T47D (cell line): ENCODE measurements at regions not wholly inside any gene's neighbourhood (a gene's known extent, or its start where the extent isn't known, plus 50 kb on each side); places are given as distances from the start of the nearest gene placed in this dataset.
"Not testable (repeated sequence)": the region's sequence is repeated elsewhere in the genome, so short reads cannot be mapped to it uniquely, and the experiment has no call there.

Source experiments
- DNase-seq, 2 experiments: peaks; one replicate each; pipeline versions ENCODE4 v3.0.0 to v3.0.0-alpha.2; 2011 to 2012; ENCODE audit warnings: low read depth in 1 of 2, low spot score in 1 of 2
- JUND ChIP-seq: IDR thresholded peaks from 2 replicates; pipeline ENCODE4 v1.6.1; 2012; ENCODE audit warnings: low read depth
- in situ Hi-C: cut with HindIII; loops from 2 replicates; pipeline ENCODE4 v1.10.0; 2016; ENCODE audit warnings: low sequenced_read_pairs, low pct_unique_long_range_greater_than_20kb

GRCh38 chr7:106731646-106732444, 70.9 kb upstream of the CCDC71L start:
- TF ChIP-seq JUND = no peak
- no peak for DNase-seq
- in situ Hi-C loops = no loop called here

DNA sequence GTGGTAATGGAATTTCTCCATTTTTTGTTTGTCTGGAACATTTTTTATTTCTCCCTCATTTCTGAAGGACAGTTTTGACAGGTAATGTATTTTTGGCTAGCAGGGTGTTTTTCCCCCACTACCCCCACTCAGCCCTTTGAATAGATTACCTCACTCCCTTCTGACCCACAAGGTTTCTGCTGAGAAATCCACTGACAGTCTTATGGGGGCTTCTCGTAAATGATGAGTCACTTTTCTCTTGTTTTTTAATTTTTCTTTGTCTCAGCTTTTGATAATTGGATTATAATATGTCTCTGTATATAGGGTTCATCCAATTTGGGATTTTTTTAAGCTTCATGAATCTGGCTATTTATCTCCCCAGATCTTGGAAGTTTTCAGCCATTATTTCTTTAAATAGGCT, 74.7 kb upstream of the CCDC71L start:
- TF ChIP-seq JUND = no peak
- in situ Hi-C loops = no loop called here
- DNase-seq = no peak

- in situ Hi-C loops = no loop called here
These were observed 75.2 kb upstream of the CCDC71L start for GRCh38 chr7:106736123-106736507.

DNA sequence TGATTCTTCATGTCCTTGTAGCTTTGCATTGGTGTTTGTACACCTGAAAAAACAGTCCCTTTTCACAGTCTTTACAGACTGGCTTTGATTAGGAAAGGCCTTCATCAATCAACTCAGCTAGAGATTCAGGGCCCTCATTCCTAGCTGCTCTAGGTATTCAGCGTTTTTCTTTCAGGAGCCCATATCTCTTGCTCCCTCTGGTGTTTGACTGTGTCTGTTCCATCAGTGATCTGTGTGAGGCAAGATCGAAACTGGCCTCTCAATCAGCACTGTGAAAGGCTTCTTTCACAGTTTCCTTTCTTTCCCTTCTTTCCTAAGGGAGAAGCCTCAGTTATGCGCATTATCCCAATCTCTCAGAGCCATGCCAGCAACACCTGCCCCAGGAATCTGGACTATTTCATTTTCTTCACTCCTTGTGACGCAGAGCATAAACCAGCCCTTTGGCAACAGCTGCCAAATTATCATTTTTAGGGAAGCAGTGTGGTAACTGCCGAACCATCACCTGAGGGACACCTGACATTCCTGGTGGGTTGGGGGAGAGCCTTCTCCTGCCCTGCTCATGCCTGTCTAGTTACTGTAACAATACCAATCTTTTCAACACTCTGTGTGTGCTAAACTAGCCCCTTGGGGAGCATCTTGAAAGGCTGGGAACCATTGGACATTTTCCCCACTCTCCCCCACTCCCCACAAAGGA, 75.7 kb upstream of the CCDC71L start:
- in situ Hi-C loops = no loop called here
- TF ChIP-seq JUND = no peak
- peak; percentile 8 to 72 for DNase-seq

More at GRCh38 chr7:106736123-106736507, 75.2 kb upstream of the CCDC71L start:
- no peak for TF ChIP-seq JUND
- DNase-seq = no peak

DNA sequence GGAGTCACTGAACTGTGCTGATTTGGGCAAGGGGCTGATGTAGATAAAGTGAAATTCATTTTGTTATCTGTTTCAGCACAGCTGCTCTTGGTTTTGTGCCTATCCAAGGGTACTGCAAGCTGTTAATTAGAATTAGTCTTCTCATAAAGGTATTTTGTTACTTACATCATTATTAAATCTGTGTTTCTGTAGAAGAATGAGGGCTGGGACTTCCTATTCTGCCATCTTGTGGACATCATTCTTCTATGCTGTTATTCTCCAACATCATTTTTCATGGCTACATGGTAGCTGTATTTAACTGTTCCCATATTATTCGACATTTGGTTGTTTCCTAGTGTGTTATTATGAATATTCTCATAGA, 76.2 kb upstream of the CCDC71L start:
- in situ Hi-C loops = no loop called here
- no peak for TF ChIP-seq JUND
- peak in 1 of 2 experiments; percentile 27 for DNase-seq

GRCh38 chr7:106740806-106741205, 79.8 kb upstream of the CCDC71L start:
- DNase-seq = no peak
- in situ Hi-C loops = no loop called here
- TF ChIP-seq JUND = no peak

- in situ Hi-C loops = no loop called here
- DNase-seq = peak in 1 of 2 experiments; percentile 4
- no peak for TF ChIP-seq JUND
These were observed 83.7 kb upstream of the CCDC71L start for GRCh38 chr7:106744563-106745091.

GRCh38 chr7:106747301-106747700, 86.3 kb upstream of the CCDC71L start:
- DNase-seq, in situ Hi-C loops: not testable (repeated sequence)

DNA sequence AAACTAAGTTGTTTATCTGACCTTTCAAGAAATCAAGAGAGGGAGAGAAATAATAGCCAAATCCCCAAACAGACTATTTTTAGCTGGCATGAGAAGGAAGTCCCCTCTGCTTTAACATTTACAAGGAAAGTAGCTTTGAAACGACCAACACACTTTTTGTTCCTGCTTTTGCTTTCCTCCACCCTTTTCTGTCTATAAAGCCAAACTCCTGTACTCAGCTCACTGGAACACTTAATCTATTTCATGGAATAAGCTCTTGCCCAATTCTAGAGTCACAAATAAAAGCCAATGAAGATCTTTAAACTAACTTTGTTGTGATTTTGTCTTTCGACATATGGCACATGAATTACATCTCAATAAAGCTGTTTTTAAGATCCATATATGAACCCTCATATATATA, 86.8 kb upstream of the CCDC71L start:
- DNase-seq = no peak
- in situ Hi-C loops = no loop called here
- no peak for TF ChIP-seq JUND

DNA sequence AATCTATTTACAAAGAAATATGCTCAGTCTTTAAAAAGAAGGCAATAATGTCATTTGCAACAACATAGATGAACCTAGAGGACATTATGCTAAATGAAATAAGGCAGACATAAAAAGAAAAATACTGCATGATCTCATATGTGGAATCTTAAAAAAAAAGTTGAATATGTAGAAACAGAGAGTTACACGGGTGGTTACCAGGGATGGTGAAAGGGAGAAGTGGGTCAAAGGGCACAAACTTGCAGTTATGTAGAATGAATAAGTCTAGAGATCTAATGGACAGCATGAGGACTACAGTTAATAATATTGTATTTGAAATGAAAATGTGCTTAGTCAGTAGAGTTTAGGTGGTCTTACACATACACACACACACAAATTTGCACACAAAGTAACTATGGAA, 88.2 kb upstream of the CCDC71L start:
- TF ChIP-seq JUND = no peak
- in situ Hi-C loops = no loop called here
- no peak for DNase-seq

- TF ChIP-seq JUND = no peak
- in situ Hi-C loops = no loop called here
- DNase-seq = no peak
These were observed 89.8 kb upstream of the CCDC71L start for GRCh38 chr7:106750773-106751172.

DNA sequence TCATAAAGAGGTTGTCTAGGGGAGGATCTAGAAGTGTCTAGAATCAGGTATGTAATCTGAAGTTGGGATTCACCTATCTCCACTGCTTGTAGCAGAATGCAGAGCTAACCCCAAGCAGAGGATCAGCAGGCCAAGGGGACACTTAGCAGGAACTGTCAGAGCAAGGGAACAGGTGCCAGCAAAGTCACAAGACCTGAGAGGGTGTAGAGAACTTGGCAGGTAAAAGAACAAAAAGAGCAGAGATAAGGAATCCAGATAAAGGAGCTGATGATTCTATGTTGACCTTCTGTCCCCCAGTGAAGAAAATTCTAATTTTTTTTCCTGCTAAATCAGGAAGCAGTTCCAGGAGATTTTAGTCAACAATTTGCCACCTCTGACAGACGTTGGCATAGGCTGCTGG, 91.4 kb upstream of the CCDC71L start:
- no peak for TF ChIP-seq JUND
- in situ Hi-C loops = no loop called here

GRCh38 chr7:106755024-106755423, 94.1 kb upstream of the CCDC71L start:
- DNase-seq, in situ Hi-C loops: not testable (repeated sequence)

More for the DNA sequence above, 91.4 kb upstream of the CCDC71L start:
- DNase-seq = no peak

GRCh38 chr7:106755641-106756040, 94.7 kb upstream of the CCDC71L start:
- DNase-seq = no peak
- in situ Hi-C loops = no loop called here
- TF ChIP-seq JUND = no peak
